ENCODE measurements at regions not wholly inside any gene's neighbourhood (a gene's known extent, or its start where the extent isn't known, plus 50 kb on each side); places are given as distances from the start of the nearest gene placed in this dataset.

- POLR2A ChIA-PET: no interaction called here
- Histone ChIP-seq H2AFZ (ENCODE audit: low read length) (no peak overlapping the region), H3K4me1 (ENCODE audit: insufficient read depth, low read length) (peaks cover 8% of the 10 kb centered on the region), H3K4me2 (ENCODE audit: low read depth, low read length) (no peak overlapping the region), H3K9ac (ENCODE audit: insufficient read depth, low read depth, low read length) (no peak overlapping the region), H3K36me3 (replicated peaks in 1 of 2; ENCODE audit: control insufficient read depth in 1 of 2, insufficient read depth in 2 of 2, low read length in 2 of 2) (no peaks in the 10 kb centered on the region), H3K27ac (ENCODE audit: extremely low read length, insufficient read depth, low read length) (no peak overlapping the region), H4K20me1 (ENCODE audit: insufficient read depth, low read length) (no peaks in the 10 kb centered on the region), H3K79me2 (ENCODE audit: insufficient read depth, low read length) (no peaks in the 10 kb centered on the region), H3K9me3 (ENCODE audit: low read length) (no peaks in the 10 kb centered on the region), H3K4me3 (replicated peaks in 1 of 3; ENCODE audit: insufficient read depth in 1 of 3, low read depth in 2 of 3, low read length in 3 of 3) (no peak overlapping the region), H3K27me3 (ENCODE audit: control insufficient read depth in 1 of 2, insufficient read depth in 2 of 2, low read length in 2 of 2) (peaks cover 0 to 23% of the 10 kb centered on the region in 2 experiments; a peak in 3 of 5 replicates)
- intact Hi-C loops (cut with micrococcal nuclease; ENCODE audit: unreplicated experiment): no loop called here
- in situ Hi-C loops (cut with HindIII; ENCODE audit: extremely low pct_ligation_motif_present, low pct_unique_long_range_greater_than_20kb): no loop called here
- FAIRE-seq (no peak), ATAC-seq (no peak), DNase-seq (ENCODE audit: low spot score) (no peak)
- 36% methylated on average over 10 of the region's 10 CpGs for WGBS (ENCODE audit: low lambda C conversion rate)
- CTCF ChIA-PET (ENCODE audit: low intra/inter-chr PET ratio, low total read pairs): no interaction called here
- no TSS peak for BruUV-seq (replicated peaks)
- no peak for TF ChIP-seq SNAPC4 (CRISPR knock-in tag; IDR thresholded peaks at IDR 0.05)
- TF ChIP-seq E2F2 (CRISPR knock-in tag; IDR thresholded peaks at IDR 0.05; ENCODE audit: borderline replicate concordance): no peak
- no peak for TF ChIP-seq RBAK (CRISPR knock-in tag; IDR thresholded peaks at IDR 0.05)
- TF ChIP-seq ZNF850 (CRISPR knock-in tag; conservative IDR thresholded peaks at IDR 0.05): no peak
- TF ChIP-seq GTF3A (CRISPR knock-in tag; conservative IDR thresholded peaks at IDR 0.05): no peak
- TF ChIP-seq ZNF557 (CRISPR knock-in tag; IDR thresholded peaks at IDR 0.05): no peak
- no peak for TF ChIP-seq BCL6 (CRISPR knock-in tag; IDR thresholded peaks at IDR 0.05)
- TF ChIP-seq GABPB1 (CRISPR knock-in tag; IDR thresholded peaks at IDR 0.05): no peak
- no peak for TF ChIP-seq ZNF570 (CRISPR knock-in tag; IDR thresholded peaks at IDR 0.05; ENCODE audit: borderline replicate concordance)
- no peak for TF ChIP-seq CEBPB (IDR thresholded peaks at IDR 0.05; ENCODE audit: borderline replicate concordance, low read depth, low read length)
- no peak for TF ChIP-seq ZNF430 (CRISPR knock-in tag; IDR thresholded peaks at IDR 0.05)
- no peak for TF ChIP-seq ZNF446 (CRISPR knock-in tag; IDR thresholded peaks at IDR 0.05)
- no peak for TF ChIP-seq CSRNP1 (CRISPR knock-in tag; IDR thresholded peaks at IDR 0.05)
- TF ChIP-seq NR2C2 (CRISPR knock-in tag; IDR thresholded peaks at IDR 0.05; ENCODE audit: borderline replicate concordance): no peak
Observed at GRCh38 chr16:73553941-73554660, 506.2 kb upstream of the ZFHX3 start.

Data from HepG2 (cell line).